ENCODE measurements at regions not wholly inside any gene's neighbourhood (a gene's known extent, or its start where the extent isn't known, plus 50 kb on each side); places are given as distances from the start of the nearest gene placed in this dataset.
A peak's percentile ranks its signal among the peaks of the same experiment; 100 is the strongest.

GRCh38 chr2:30026091-30027055, 105.0 kb upstream of the ALK start:
- TF ChIP-seq CTCF (IDR thresholded peaks at IDR 0.05) (peak; percentile 31 to 60 (median 59)), POLR2A (IDR thresholded peaks at IDR 0.05) (no peak)
